GM21528 (cell line): ENCODE measurements at regions not wholly inside any gene's neighbourhood (a gene's known extent, or its start where the extent isn't known, plus 50 kb on each side); places are given as distances from the start of the nearest gene placed in this dataset.

Source experiments
- ATAC-seq: cut with Tn5 transposase; IDR thresholded peaks from one replicate; pipeline ENCODE4 v1.9.1; 2021; ENCODE audit warnings: mild to moderate bottlenecking, moderate library complexity; ENCODE audit not compliant: unreplicated experiment, low FRiP score

DNA sequence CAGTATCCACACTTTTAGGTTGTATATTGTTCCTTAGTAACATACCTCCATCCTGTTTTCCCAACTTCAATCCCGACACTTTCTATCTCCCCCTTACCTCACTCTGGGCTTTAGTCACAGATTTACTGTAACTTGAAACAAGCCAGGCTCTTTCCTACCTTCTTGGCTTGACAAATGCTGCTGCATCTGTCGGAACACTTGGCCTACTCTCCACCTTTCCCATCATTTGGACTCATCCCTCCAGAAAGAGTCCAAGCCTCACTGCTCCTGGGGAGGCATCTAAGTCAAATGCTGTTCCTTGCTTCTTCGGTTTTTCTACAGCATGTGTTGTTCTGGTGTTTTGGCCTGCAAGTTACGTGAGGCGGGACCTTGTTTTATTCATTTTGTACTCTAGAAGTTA, 142.4 kb downstream of the DACT1 start:
- no peak for ATAC-seq

DNA sequence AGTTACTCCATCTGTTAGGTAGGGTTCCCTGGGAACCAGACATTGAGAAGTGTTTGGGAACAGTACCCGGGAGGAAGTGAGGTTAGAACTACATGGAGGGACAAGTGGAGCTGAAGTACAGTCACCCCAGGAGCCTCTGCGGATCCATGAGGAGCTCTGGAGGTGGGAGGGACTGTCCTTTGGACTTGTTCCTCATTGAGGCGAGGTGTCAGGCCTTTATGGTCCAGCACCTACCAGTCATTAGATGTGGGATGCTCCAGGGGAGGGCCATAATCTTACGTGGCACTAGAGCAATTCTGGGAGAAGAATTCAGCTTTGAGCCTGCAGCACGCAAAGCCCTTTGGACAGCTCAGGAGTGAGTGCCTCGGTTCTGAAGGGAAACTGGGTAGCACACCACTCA, 142.8 kb downstream of the DACT1 start:
- ATAC-seq, result no peak

DNA sequence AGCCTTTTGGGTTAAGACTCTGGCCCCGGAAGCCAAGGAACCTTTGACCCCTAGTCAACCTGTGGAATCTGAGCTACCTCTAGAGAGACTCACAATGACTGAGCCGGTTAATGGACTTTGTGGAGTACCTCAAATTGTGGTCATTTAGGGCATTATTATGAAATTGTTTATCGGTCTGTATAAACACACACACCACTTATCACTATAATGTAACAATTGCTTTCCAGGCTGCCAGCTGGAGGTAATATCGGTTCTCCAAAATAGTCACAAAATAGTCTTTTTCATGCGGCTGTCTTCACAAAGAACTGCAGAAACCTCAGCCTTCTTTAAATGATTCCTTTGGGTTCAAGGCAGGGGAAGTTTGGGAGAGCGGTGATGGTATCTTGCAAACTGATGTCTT, 144.2 kb downstream of the DACT1 start:
- no peak for ATAC-seq

DNA sequence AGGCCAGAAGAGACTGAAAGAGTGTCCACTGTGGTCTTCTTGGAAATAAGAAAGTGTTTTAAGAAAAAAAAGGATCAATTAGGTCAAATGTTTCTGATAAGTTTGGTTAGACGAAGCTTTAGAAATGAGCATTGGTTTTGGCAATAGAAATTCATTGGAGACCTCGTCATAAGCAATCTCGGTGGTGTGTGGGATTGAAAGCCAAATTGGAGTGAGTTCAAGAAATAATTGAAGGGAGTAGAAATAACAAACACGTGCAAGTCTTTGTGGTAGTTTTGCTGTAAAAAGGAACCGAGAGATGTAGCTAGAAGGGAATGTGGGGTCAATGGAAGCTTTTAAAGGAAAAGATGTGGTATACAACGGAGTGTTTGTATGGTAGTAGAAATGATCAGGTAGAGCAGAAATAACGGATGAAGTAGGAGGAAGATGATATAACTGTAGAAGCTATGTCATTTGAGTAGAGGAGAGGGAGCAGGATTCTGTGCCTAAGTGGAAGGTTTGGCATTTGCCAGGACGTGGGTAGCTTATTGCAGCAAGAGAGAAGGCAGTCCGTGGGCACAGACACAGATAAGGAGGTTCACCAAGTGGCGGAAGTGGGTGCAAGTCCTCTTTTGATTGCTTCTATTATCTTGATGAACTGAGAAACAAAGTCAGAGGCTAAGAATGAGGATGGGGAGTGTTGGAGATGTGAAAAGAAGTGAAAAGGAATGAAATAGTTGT, 146.2 kb downstream of the DACT1 start:
- ATAC-seq, result no peak

DNA sequence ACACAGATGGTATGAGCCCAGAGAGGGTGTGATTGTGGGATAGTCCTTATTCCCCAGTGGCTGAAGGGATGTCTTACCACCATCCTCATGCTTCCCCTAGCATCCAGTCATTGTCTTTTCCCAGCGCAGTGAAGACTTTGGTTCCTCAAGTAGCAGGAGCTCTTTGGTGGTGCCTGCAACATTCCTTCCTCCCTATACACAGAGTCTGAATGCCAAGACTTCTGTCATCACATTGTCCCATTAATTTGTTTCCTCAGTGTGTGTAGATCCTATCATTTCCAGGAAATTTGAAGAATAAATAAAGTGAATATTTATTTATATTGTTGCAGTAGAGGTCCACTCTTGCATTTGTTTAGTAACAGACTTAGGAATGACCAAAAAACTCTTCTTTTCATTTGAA, 147.2 kb downstream of the DACT1 start:
- no peak for ATAC-seq

DNA sequence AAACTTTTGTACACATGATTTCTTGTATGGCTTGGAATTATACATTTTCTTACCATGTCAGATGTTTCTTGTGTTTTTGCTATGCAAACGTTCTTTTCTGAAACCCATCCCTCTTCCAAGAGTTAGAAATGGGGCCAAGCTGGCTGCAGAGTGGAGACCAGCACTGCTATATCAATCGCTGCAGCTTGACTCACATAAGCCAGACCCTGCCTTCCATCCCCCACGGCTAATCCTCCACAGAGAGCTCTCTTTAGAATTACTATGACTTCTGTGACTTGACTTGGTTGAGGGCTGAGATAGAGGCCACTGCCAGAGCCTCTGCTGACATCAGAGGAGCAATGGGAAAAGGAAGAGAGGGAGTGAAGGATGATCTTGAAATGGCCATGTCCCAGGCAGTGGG, 147.9 kb downstream of the DACT1 start:
- no peak for ATAC-seq

DNA sequence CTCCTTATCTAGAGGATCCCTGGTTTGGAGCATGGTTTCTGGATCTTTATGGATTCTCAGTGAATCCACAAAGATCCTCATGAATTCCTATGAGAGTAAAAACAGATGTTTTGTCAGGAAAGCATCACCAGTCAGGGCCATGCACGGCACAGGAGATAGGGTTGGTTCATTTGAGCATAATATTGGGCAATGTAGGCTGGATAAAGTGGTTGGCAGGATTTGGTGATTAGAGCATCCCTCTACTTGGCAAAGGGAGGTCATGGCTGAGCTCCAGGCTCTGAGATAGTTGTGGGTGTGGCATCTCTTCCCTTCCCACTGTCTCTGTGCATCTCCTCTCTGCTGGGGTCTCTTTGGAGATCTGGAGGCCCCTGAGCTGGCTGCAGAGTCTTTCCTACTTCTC, 149.8 kb downstream of the DACT1 start:
- no peak for ATAC-seq

DNA sequence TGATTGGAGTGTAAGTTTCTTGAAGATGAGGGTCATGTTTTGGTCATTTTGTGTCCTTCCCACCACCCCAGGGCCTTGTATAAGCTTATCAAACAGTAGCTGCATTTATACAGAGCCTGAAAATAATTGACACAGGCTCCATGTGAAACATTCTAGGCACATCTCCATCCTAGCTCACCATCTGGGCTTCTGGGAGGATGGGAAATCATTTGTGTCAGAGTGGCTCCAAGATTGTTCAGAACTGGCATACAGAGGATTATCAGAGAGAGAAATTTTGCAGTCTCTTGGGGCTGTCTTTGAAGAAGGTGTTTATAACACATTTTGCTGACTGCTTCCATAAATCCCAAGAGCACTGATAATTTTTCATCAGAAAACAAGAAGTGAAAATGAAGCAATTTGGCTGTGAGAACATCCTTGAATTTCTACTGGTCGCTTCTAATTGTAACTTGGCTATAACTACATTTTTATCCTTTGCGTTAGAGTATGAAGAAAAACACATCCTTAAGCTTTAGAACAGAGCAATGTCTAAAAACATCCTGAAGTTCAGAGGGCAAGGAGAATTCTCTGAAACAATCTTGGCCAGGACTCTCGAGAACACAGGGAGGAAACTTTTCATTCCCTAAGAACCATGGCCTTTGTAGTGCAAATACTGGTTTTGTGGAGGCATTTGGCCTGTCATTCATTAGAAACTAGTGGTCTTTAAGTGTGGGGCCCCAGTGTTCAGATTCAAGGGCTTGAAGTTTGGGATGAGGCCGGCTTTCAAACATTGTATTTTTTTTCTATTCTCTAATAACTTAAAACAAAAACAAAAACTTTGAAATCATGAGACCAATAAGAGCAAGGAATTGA, 151.1 kb downstream of the DACT1 start:
- no peak for ATAC-seq

DNA sequence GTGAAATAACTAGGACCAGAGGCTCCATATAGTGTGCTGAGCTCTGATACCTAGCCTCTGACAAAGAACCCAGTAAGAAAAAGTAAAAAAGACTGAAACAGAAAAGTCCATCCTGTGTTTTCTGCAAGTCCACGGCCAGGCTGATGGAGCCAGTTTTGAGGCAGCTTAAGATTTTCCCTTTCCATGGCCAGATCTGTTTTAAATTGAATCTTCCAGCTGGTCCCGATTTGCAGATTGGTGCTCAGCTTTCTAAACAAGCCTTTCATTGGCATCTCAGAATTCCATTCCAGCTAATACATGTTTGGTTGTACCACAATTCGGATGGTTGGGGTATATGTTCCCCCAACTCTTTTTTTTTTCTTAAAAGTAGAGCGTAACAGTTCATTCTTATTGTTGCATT, 152.0 kb downstream of the DACT1 start:
- ATAC-seq, result no peak

DNA sequence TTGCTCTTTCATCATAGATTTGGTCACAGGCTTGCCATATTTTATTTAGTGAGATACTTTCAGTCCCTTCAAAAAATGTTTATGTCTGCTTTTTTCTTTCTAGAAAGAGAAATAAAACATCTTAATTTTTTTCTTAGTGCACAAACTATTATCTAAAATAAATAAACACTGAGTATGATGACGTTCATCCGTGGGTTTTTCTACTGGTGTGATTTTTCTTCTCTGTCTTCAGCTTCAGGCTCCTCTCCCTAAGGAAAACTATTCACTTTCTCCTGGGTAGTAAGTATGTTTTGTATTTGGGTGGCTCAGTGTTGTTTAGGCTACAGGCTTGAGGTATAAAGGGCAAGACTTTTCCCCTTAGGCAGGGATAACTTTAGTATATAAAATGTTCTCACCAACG, 154.7 kb downstream of the DACT1 start:
- ATAC-seq, result no peak

DNA sequence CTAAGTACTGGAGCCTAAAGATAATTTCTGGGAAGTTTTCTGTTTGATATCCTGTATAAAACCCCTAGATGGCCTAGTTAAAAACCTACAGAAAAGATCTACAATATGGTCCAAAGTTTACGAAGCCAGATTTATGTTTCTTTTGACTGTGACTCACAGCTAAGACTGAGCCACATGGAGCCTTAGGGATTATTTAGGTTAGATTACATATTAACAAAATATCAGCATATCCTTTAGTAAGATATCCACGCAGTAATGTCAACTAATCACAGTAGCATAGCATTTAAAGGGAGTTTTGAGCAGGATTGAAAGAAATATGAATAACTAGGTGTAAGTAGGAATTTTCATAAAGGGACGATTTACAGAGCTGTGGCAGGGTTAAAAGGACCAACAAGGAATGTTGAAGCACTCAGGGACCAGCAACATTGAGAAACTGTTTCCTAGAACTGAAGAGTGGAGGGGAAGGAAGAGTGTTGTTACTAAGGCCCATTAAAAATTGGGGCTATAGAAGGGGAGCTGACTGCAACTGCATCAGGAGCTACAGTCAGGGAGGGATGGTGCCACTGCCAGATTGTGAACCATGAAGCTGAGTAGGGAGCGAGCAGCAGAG, 155.5 kb downstream of the DACT1 start:
- no peak for ATAC-seq

DNA sequence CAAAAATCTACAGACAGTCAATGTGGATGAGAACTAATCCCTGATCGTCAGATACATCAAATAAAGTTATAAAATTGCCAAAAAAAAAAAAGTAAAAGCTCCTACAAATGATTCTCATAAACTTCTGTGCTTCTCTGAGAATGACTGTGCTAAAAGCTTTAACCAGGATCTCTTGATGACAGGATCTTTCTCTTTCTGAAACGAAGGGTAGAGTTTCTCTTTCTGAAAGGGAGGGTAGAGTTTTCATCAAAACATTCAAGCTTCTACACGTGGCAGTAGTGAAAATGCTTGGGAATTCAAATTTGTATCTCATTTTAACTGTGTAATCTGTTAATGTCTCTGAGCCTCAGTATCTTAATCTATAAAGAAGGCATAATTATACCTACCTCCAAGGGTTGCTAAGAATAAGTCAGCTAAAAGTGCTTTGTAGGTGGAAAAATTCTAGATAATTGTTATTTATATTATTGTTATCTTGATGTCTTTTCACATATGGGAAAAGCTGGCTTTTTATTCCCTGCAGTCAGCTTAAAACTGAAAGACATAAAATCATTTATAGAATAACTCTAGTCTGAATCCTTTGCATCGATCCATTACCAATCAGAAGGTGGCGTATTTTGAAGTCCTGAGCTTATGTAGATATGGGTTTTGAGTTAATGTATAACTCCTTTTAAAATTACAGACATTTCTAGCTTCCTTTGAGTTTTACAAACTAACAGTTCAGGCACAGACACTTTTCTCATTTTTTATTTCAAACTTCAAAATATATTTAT, 157.4 kb downstream of the DACT1 start:
- no peak for ATAC-seq

DNA sequence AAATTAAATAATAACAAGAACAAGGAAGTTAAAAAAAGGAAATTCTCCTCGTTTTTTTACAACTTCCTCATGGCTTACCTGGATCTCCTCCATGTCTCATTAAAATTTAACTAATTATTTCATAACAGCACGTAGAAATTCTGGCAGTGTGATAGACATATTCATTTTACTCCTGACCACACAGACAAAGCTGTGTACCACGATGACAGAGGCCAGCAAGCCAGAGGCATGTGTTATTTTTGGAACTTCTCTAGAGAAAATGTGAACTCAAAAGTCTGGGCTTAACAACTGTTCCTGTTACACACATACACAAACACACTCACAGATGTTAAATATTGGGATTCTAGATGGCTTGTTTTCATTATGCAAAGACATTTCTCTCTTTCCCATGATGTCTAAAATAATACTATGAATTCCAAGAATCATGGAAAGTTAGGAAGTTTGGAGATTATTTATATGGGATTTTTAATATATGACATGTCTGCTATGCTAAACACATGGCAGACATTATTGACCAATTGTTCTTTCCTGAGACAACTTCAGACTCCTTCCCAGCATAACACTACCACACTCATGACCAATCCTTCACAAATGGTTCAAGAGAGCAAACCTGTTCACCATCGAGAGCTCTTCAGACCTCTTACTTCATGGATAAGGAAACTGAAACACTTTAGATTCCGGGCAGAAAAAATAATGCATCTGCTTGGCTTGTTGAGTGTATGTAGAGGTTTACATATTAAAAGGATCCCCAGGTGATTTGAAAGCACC, 158.7 kb downstream of the DACT1 start:
- ATAC-seq, result no peak

DNA sequence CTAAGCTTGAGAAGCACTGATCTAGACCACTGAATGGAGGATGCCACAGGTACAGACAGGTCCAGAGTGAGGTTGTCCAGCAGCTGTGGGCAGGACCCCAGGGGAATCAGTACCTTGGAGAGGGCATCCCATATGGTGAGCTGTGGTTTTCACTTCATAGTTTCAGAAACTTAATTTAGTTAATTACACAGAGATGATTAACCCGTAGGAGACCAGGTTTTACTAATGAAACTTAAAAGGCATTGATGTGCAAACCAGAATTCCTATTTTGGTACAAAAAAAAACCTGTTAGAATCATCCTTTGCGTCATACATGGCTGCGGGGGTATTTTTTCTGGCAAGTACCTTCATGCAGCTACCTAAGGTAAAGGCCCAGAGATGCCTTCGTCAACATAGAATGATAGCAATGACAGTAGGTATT, 159.3 kb downstream of the DACT1 start:
- peak; percentile 87 for ATAC-seq

DNA sequence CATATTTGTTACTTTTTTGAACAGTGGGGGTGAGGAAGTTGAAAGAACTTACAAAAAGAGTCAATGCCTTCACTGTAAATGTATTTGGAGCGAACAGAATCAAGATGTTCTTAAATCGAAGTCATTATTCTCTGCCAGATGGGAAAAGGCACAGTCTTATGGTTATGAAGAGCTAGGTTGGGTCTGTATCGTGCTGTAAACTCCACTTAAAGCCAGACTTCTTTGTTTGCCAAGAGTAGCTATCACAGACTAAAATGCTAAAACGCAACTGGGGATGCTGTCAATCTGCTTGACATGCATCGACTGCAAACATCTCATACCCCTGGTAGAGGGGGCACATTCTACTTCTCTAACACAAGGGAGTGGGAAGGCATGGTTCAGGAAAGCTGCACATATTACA, 160.4 kb downstream of the DACT1 start:
- no peak for ATAC-seq

DNA sequence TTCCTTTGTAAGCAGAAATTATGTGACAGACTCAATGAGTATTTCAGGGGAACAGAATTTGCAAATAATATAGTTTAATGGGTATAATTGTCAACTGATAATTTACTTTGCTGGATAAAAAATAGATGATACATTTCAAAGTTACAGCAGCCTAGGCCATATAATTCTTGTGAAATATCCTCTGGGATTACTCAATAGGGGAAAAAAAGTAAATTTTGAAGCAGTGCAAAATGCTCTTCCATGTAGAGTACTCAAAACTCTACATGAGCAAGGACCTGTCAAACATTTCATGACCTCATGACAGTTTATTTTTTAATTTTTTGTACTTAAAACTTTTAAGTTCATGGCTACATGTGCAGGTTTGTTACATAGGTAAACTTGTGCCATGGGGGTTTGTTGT, 163.3 kb downstream of the DACT1 start:
- no peak for ATAC-seq

DNA sequence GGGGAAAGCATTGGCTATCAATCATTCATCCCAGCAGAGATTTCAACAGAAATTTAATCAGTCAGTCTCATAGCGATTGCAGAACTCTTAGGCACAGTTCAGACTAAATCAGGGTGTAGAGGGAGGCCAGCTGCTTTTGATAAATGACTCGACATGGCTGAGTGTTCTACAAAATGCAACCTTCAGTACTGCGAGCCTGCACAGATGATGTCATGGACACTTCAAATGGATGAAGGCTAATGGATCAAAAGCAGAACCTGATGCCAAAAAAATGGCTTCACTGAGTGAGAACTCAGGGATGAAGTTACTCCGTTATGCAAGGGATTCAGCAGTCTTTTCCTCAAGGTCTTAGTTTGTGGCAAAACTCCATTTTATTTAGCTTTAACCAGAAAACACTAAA, 167.3 kb downstream of the DACT1 start:
- ATAC-seq, result no peak

DNA sequence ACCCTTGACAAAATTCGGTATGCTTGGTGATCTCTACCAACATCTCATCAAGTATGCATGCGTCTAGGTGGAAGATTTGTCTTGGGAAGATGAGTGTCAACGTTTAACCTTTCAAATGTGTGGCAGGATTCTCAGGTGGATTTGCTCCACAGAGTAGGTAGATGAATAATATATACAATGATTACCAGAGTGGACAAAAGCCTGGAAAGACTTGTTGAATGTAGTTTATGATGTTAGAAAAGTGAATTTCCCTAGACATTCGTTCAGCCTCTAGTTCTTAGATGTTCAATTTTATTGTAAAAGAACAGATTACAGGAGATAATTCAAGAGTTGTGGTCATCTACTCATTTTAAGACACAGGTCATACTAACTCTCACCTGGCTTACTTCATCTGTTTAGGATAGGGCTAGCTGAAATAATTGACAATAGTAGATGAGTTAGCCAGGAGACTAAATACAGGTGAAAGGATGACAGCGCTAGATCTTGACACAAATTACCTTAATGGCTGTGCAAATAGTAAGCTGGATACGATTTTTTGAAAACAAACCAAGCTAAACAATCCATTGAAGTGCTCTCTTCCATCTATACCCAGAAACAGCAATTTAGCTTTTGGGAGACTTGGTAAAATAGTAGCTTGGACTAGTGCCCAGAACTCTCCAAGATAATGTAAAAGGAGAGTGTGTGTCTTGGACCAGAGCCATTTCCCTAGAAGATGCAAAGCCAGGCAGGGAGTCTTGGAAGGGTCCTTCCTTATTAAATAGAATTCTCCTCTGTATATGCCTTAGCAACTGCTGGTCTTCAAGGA, 168.0 kb downstream of the DACT1 start:
- ATAC-seq, result no peak

DNA sequence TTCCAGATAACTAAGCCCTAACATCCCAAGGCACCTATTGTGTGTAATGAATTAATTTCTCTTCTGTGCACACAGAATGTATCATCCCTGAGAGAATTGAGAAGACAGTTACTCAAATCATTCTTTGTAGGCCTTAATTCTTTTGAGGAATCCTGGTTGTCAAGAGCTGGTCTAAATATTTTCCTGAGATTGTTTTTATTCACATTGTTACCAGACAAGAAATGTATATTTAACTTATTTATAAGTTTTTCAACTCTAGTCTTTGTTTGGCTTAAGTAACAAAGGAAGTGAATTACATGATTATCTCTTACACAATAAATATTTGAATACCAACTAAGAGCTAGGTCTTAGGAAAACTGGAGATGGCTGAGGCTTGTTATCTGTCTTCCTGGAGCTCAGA, 169.4 kb downstream of the DACT1 start:
- ATAC-seq, result no peak
